Hepatic stellate cell (primary cell): ENCODE measurements at regions not wholly inside any gene's neighbourhood (a gene's known extent, or its start where the extent isn't known, plus 50 kb on each side); places are given as distances from the start of the nearest gene placed in this dataset.
"Not testable (repeated sequence)": the region's sequence is repeated elsewhere in the genome, so short reads cannot be mapped to it uniquely, and the experiment has no call there.

Experiments
- DNase-seq: peaks from one replicate; pipeline ENCODE4 v3.0.0; 2011; ENCODE audit warnings: low spot score

DNA sequence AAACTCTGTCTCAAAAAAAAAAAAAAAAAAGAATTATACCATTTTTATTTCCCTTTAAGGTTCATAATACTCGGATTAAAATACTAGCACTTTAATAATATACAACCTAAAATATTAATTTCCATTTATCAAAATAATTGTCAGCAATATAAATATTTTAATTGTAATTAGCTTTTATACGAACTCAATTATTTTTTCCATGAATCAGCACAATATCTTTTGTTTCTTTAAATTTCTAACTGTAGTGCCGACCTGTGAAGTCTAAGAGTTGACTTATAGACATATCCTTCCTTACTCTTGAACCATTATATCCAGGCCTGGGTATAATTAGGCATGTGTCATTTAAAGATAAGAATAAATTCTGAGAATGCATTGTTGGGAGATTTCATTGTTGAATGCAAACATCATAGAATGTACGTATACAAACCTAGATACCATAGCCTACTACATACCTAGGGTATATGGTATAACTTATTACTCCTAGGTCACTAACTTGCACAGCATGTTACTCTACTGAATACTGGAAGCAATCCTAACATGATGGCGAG is 996.7 kb upstream of the TMPRSS15 start:
- DNase-seq = no peak

DNA sequence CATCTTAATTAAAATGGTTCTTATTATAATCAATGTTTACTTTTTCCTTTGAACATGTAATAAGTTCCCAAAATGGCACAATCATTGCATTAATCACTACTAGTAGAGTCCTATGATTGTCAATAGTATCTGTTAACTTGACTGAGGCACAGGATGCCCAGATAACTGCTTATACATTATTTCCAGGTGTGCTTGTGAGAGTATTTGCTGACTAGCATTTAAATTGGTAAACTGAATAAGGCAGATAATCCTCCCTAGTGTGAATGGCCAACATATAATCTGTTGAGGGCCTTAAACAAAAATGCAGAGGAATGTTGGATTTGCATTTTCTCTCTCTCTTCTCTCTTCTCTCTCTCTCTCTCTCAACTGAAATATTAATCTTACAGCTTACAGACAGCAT is 999.3 kb upstream of the TMPRSS15 start:
- no peak for DNase-seq

DNA sequence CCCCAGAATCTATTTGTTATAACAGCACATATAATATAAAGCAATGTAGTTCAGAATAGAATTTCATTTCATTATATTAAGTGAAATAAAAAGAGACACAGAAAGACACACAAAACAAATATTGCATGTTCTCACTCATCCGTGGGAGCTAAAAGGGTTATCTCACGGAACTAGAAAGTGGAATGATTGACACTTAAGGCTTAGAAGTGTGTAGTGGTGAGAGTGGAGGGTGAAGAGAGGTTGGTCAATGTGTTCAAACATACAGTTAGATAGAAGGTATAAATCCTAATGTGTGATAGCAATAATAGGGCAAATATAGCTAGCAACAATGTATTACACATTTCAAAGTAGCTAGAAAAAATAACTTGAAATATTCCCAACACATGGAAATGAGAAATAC is 1001.7 kb upstream of the TMPRSS15 start:
- DNase-seq = no peak

DNA sequence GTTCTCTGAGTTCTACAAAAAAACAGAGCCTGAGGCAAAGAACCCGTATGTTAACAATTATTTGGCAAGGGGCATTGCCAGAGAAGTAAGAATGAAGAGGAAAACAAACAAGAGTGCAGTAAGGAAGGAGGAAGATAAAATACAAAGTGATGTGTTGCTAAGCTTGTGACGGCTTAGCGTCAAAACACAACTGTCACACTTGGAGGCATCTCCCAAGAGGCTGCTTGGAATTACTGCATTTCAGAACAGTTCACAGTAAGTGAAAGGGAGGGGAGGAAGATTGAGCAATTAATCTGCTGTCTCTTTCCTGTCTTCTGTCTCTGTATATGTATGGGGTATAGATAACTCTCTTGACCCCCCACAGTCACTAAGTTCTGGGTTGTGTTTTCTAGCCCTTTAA is 1017.0 kb upstream of the TMPRSS15 start:
- DNase-seq = no peak

DNA sequence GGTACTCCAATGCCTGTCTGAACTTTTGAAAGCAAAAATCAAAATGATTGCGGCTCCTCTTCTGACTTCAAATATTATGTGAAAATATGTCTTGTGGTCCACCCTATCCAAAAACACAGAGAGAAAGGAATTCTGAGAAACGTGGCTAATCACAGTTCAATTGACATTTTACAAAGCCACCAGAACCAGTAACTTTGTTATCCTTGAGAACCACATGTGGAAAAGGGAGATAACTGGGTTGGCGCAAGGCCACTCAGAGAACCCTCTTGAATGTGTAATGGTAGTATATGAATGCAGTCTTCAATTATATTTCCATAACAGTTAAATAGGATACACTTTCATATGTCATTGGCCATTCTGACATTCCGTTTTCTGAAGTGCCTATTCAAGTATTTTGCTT is 1030.0 kb upstream of the TMPRSS15 start:
- no peak for DNase-seq

DNA sequence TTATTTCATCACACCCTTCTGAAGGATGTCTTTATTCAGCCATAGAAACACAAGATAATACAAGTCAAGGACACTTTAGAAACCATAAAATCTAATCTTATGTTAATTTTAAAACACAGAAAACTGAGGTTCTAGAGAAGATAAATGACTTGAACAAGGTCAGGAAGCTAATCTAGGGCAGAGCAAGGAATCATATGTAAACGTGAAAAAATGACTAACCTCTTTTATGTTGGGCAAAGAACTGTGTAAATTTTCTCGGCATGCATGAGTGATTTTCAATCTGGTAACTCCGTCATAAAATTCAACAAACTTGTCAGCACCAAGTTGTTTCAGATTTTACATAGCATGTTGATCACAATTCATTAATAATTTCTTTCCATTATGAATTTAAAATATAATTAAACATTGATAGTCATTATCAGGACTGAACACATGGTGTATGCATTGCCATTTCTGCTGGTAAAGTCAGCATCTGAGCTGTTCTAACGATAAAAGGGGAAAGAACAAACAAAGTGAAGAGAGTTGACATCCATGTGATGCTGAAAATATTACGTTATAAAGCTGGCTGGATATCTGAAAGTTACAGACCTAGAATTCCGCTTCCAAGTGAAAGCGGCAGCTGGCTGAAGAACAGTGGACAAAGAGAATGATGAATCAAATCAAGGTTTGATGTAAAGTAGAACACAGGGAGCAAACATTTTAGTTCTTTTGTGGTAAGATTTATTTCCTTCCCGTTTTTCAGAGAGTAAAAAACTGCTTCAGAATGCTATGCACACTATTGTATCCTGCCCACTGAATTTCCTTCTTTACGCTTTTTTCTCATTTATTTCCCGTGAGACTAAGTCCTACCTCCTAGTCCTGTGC is 1037.4 kb upstream of the TMPRSS15 start:
- DNase-seq = no peak

DNA sequence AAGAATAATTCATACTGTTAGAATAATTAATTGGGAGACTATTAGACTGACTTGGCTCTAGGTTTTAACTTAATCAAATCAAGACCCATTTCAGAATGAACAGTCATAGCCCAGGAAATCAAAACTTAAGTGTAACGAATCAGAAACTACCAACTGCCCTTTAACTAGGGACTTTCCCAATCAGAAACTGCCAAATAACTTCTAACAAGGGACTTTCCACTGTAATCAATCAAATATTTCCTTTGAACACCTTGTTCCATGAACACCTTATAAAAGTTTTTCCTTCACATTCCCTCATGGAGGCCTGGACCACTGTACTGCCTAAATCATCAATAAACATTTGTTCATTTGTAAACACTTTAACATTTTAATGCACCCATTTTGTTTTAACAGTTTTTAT is 1054.7 kb upstream of the TMPRSS15 start:
- DNase-seq = no peak

DNA sequence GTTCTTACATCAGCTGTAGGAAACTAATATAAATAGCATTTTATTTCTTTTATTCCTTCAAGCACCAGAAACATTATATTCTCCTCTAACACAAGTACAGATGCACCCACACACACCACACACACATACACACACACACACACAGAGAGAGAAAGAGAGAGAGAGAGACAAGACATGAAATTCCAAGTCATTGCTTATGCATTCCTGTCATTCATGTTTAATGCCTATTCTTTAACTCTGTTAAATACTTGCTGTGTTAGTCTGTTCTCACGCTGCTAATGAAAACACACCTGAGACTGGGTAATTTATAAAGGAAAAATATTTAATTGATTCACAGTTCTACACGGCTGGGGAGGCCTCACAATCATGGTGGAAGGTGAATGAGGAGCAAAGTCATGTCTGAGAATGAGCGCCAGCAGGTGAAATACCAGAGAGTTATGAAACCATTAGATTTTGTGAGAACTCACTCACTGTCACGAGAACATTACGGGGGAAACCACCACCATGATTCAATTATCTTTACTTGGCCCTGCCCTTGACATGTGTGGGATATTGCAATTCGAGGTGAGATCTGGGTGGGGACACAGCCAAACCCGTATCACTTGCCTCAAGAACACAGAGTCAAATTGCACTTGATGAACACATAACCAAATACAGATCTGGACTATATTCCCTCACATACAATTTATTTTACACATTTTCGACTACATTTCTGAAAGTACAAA is 1058.1 kb upstream of the TMPRSS15 start:
- DNase-seq = no peak

DNA sequence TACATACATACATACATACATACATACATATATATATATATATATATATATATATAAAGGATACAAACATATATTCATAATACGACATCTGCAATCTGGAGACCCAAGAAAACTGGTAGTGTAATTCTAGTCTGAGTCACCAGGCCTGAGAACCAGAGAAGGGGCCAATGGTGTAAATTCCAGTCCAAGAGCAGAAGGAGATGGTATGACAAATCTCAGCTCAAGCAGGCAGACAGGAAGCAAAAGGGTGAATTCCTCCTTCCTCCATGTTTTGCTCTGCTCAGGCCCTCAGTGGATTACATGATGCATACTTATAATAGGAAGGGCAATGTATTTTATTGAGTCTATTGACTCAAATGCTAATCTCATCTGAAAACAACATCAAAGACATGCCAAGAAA is 1060.4 kb upstream of the TMPRSS15 start:
- no peak for DNase-seq

DNA sequence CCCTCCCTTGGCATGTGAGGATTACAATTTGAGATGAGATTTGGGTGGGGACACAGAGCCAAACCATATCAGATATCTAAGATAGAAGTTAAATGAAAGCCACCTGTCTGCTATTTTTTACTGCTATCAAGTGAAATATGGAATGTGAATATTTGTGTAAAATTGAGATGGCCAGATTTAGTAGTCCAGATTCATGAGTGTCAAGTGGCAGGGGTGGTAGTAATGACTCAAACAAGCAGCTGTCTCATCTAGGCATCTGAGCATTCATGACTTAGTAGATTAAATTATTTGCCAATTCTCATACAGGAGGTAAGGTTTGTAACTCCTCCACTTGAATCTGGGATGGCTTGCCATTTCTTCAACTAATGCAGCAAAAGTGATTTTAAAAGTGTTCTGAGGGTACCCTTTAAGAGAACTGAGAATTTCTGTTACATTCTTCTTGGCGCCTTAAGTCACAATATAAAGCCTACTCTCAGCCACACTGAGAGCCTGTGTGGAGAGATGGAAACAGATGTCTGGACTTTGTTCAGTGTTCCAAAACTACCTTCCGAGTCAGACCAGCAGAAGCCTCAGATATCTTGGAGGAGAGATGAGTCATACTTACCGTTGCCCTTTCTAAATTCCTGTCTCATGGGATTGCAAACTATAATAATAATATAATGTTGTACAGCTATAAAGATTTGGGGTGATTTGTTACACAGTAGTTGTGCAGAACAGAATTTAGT is 1065.6 kb upstream of the TMPRSS15 start:
- DNase-seq = no peak

DNA sequence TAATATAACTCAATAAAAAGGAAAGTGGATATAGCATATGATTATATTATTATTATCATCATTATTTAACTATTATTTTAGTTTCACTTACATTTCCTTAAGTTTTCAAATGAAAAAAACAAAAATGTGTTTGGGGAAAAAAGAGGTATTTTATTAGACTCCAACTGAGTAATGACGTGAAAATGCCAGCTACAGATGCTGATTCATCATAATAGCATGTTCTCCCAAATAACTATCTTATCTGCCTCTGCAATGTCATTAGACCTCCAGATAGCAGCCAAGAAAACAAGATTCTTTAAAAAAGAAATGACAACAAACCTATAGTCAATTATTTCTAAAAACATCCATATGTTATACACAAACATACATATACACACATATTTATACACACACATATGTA is 1071.9 kb upstream of the TMPRSS15 start:
- no peak for DNase-seq

DNA sequence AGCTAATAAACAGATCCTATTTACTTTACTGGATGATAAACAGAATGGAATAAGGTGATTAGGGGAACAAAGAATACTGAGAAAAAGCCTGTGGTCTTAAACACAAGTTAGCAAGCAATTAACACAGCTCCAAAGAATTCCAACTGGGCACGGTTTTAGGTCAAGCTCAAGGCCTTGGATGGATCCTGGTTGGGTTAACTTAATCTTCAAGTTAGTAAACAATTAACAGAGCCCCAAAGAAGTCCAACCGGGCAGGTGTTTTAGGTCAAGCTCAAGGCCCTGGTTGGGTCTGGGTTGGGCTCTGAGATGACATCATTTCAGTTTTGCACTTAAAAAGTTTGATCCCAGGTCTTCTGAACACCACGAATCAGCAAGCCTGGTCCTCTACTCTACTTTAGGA is 1086.3 kb upstream of the TMPRSS15 start:
- no peak for DNase-seq

DNA sequence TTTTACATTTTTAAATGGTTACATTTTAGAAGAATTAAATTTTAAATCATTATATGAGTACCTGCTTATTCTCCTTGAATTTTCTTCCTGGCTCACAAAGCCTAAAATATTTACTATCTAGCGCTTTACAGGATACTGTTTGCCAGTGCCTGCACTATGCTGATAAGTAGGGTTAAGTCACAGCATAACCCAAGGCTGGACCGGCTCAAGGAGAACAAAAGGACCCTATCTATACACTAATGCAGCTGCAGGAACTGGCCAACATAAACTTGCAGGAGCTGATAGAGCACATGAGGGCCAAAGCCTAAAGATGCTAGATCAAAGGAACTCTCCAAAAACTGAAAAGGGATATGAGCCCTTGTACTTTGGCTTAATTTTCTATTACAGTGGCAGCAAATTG is 1086.9 kb upstream of the TMPRSS15 start:
- no peak for DNase-seq

DNA sequence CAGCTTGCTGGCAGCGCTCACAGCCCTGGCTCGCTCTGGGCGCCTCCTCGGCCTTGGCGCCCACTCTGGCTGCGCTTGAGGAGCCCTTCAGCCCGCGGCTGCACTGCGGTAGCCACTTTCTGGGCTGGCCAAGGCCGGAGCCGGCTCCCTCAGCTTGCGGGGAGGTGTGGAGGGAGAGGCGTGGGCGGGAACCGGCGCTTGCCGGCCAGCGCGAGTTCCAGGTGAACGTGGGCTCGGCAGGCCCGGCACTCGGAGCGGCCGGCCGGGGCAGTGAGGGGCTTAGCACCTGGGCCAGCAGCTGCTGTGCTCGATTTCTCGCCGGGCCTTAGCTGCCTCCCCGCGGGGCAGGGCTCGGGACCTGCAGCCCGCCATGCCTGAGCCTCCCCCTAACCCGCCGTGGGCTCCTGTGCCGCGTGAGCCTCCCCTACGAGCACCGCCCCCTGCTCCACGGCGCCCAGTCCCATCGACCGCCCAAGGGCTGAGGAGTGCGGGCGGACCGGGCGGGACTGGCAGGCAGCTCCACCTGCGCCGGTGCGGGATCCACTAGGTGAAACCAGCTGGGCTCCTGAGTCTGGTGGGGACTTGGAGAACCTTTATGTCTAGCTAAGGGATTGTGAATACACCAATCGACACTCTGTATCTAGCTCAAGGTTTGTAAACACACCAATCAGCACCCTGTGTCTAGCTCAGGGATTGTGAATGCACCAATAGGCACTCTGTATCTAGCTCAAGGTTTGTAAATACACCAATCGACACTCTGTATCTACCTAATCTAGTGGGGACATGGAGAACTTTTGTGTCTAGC is 1090.1 kb upstream of the TMPRSS15 start:
- not testable (repeated sequence) for DNase-seq

DNA sequence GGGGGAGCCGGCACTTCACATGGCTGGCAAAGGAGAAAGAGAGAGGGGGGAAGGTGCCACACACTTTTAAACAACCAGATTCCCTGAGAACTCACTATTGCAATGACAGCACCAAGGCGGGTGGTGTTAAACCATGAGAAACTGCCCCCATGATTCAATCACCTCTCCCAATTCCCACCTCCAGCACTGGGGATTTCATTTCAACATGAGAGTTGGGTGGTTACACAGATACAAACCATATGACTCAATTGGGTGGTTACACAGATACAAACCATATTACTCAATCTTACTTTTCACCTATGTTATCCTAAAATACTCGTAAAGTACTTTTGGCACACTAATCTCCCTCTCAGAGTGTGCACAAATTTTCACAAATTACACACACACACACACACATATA is 1097.5 kb upstream of the TMPRSS15 start:
- no peak for DNase-seq

DNA sequence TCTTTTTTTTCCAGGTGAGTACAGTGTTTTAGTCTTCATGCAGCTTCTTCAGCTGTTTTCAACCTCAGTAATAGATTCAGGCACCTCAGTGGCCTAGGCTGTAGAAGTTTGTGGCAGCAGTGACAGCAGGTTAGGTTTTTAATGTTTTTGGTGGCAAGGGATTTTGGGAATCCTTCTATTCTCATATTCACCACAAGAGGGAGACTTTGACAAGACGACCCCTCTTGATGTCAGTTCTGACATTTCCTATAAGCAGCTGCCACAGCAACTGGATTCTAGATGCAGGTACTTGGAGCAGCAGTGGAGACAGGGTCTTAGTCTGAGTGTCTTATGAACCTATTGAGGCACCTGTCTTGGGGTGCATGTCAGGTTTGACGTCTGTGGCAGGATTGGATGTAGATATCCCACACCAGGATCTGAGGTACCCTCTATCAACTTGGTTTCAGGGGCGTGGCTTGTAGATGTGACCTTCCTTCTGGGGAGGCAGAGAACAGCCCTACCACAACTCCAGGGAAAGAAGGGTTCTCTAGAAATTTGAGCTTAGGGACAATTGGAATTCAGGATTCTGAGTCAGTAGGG is 1104.2 kb upstream of the TMPRSS15 start:
- no peak for DNase-seq

DNA sequence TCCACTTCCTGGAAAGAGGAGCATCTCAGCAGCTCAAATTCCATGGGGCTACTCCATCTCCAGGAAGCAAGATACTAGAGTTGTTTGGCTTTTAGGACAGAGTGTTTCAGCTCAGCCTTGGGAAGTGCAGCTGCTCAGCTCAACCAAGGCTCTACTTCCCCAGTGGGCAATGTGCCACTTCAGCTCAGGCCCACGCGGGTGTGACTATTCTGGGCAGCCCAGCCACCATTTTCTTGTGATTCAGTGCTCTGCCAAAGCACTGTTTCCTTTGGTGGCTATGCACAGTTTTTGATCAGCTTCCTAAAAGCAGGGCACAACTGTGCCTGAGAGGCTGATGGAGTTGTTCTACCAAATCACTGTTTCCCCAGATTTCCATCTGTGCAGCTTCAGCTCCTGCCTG is 1104.9 kb upstream of the TMPRSS15 start:
- DNase-seq = no peak

DNA sequence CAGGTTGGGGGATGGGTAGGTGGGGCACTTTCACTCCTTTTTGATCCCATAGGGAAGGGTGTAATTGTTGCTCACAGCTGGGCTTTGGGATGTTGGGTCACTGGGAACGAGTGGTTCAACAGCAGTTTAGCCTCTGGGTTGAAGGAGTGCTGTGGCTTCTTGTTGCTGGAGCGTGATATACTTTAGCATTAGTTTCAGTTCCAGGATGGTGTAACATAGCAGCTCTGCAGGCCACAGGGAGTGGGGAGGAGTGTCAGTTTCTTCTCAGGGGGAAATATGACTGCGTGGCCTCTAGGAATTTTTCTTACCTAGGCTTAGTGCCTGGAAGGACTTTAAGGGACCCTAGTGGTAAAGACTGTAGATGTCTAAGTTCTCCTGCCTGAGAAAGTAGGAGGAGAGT is 1105.3 kb upstream of the TMPRSS15 start:
- DNase-seq = no peak

DNA sequence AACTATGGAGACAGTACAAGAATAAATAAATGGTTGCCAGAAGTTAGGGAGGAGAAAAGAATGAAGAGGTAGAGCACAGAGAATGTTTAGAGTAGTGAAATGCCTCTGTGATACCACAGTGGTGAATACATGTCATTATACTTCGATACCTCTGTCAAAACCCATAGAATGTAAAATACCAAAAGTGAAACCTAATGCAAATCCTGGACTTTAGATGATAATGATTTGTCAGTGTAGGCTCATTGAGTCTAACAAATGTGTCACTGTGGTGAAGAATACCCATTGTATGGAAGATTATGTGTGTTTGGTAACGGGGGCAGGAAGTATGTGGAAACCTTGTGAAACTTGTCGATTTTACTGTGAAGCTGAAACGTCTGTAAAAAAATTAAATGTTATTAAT is 1106.5 kb upstream of the TMPRSS15 start:
- DNase-seq = no peak

DNA sequence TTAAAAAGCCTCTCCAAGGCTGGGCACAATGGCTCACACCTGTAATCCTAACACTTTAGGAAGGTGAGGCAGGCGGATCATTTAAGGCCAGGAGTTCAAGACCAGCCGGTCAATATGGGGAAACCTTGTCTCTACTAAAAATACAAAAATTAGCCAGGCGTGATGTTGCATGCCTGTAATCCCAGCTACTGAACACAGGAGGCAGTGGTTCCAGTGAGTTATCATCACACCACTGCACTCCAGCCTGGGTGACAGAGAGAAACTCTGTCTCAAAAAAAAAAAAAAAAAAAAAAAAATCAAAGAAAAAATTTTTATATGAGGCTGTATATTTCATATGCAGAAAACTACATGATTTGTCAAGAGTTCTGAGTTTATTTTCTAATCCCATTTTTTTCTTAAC is 1107.1 kb upstream of the TMPRSS15 start:
- no peak for DNase-seq

DNA sequence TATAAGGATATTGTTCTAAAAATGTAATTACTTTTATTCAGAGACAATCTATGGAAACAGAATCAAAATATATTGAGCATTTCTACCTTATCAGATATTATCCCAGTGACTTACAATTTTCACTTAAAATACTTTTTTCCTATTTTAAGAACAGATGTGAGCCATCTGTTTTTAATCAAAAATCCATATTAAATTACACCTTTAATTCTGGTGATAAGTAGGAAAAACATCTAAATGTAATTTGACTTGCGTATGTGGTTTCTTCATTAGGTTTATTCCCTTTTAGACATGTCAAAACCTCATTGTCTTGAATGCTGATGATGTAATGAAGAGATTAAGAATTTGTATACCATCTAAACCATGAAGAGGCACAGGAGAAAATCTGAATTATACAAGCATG is 1118.8 kb upstream of the TMPRSS15 start:
- no peak for DNase-seq
